ENCODE measurements at regions not wholly inside any gene's neighbourhood (a gene's known extent, or its start where the extent isn't known, plus 50 kb on each side); places are given as distances from the start of the nearest gene placed in this dataset.
"Not testable (repeated sequence)": the region's sequence is repeated elsewhere in the genome, so short reads cannot be mapped to it uniquely, and the experiment has no call there.

GRCh38 chr3:18982920-18983319 lies 165.4 kb upstream of the KCNH8 start:
- H4K5ac ChIP-seq (ENCODE audit: insufficient read length, low read depth, low read length), result no peak overlapping the region
- H3K27me3 ChIP-seq (ENCODE audit: insufficient read depth, low read length), result no peaks in the 10 kb centered on the region
- H3K27me3 Mint-ChIP-seq (ENCODE audit: low read depth), result no peaks in the 10 kb centered on the region; the same call in 1 of the 2 replicates
- H3K9me3 Mint-ChIP-seq, result peaks cover 0 to 3% of the 10 kb centered on the region in 2 experiments; a peak in 3 of 5 replicates
- no peak overlapping the region for H2AFZ ChIP-seq (ENCODE audit: low read length)
- H3K27ac ChIP-seq (ENCODE audit: insufficient read length, low read depth, low read length), result no peak overlapping the region
- H2BK120ac ChIP-seq (ENCODE audit: low read depth, low read length, poor library complexity, severe bottlenecking), result no peak overlapping the region
- no peaks in the 10 kb centered on the region for H3K4me1 ChIP-seq (ENCODE audit: insufficient read depth, low read length)
- H3K9ac ChIP-seq (ENCODE audit: extremely low read depth, insufficient read length, low read length), result no peak overlapping the region
- no peak overlapping the region for H2BK20ac ChIP-seq (ENCODE audit: low read depth, low read length, poor library complexity, severe bottlenecking)
- no peak for DNase-seq
- H3K56ac ChIP-seq (ENCODE audit: insufficient read length, low read depth, low read length), result no peak overlapping the region
- no peak overlapping the region for H2BK15ac ChIP-seq (ENCODE audit: low read depth, low read length)
- H3K4ac ChIP-seq (ENCODE audit: low read depth, low read length), result no peak overlapping the region
- no peaks in the 10 kb centered on the region for H3K9me3 ChIP-seq (ENCODE audit: control insufficient read depth, low read depth, low read length)
- no peak for TF ChIP-seq CTCF (conservative IDR thresholded peaks at IDR 0.05)
- WGBS (ENCODE audit: extremely low coverage, insufficient read length, low lambda C conversion rate), result no CpG with 5 or more reads among the region's 2 CpGs
- H3K23me2 ChIP-seq (ENCODE audit: insufficient read length, low read depth, low read length, poor library complexity, severe bottlenecking), result no peaks in the 10 kb centered on the region
- no peaks in the 10 kb centered on the region for H3K79me2 ChIP-seq (ENCODE audit: insufficient read depth, low read length)
- no peak overlapping the region for H3K23ac ChIP-seq (ENCODE audit: insufficient read length, low read depth, low read length)
- no peak overlapping the region for H3K14ac ChIP-seq (ENCODE audit: insufficient read depth, low read length)
- H4K8ac ChIP-seq (replicated peaks; ENCODE audit: insufficient read length, low read depth, low read length), result no peak overlapping the region
- no peaks in the 10 kb centered on the region for H4K20me1 ChIP-seq (ENCODE audit: control insufficient read depth, insufficient read depth, insufficient read length)
- no peak overlapping the region for H4K91ac ChIP-seq (ENCODE audit: insufficient read length, low read depth, low read length)
- no peak overlapping the region for H2BK5ac ChIP-seq (ENCODE audit: insufficient read length, low read length)
- no peak overlapping the region for H3T11ph ChIP-seq (ENCODE audit: low read length)
- no peak overlapping the region for H3K18ac ChIP-seq (ENCODE audit: insufficient read length, low read depth, low read length)
- H3K36me3 Mint-ChIP-seq (ENCODE audit: insufficient read depth in 1 of 3, low read depth in 3 of 3), result peaks cover 0 to 3% (median 0%) of the 10 kb centered on the region in 3 experiments; a peak in 1 of 7 replicates
- H3K27ac Mint-ChIP-seq, result peak overlapping the region in 1 of 3 experiments; percentile 74; a peak in 1 of 7 replicates
- H3K4me1 Mint-ChIP-seq, result peaks cover 12 to 20% of the 10 kb centered on the region in 2 experiments
- H3K4me2 ChIP-seq (ENCODE audit: insufficient read depth, insufficient read length, low read length), result no peak overlapping the region
- H3K79me1 ChIP-seq (ENCODE audit: insufficient read depth, low read depth, low read length, poor library complexity, severe bottlenecking), result no peaks in the 10 kb centered on the region
- H3K4me3 Mint-ChIP-seq, result no peak overlapping the region
- H2AK5ac ChIP-seq (ENCODE audit: insufficient read length, low read length), result no peak overlapping the region
- H2BK12ac ChIP-seq (ENCODE audit: insufficient read length, low read depth, low read length), result no peak overlapping the region

GRCh38 chr3:18976102-18976501 lies 172.2 kb upstream of the KCNH8 start:
- H3K56ac ChIP-seq (ENCODE audit: insufficient read length, low read depth, low read length); H3K79me2 ChIP-seq (ENCODE audit: insufficient read depth, low read length); H2AK5ac ChIP-seq (ENCODE audit: insufficient read length, low read length); H3K79me1 ChIP-seq (ENCODE audit: insufficient read depth, low read depth, low read length, poor library complexity, severe bottlenecking); H4K91ac ChIP-seq (ENCODE audit: insufficient read length, low read depth, low read length); H3K27me3 Mint-ChIP-seq (ENCODE audit: low read depth); H2BK5ac ChIP-seq (ENCODE audit: insufficient read length, low read length); H3T11ph ChIP-seq (ENCODE audit: low read length); H4K20me1 ChIP-seq (ENCODE audit: control insufficient read depth, insufficient read depth, insufficient read length); H3K23me2 ChIP-seq (ENCODE audit: insufficient read length, low read depth, low read length, poor library complexity, severe bottlenecking); H2AFZ ChIP-seq (ENCODE audit: low read length); H2BK15ac ChIP-seq (ENCODE audit: low read depth, low read length); H3K23ac ChIP-seq (ENCODE audit: insufficient read length, low read depth, low read length); H3K4ac ChIP-seq (ENCODE audit: low read depth, low read length); H3K4me1 ChIP-seq (ENCODE audit: insufficient read depth, low read length); H2BK20ac ChIP-seq (ENCODE audit: low read depth, low read length, poor library complexity, severe bottlenecking); H3K27me3 ChIP-seq (ENCODE audit: insufficient read depth, low read length); H2BK12ac ChIP-seq (ENCODE audit: insufficient read length, low read depth, low read length); H3K9me3 ChIP-seq (ENCODE audit: control insufficient read depth, low read depth, low read length); H2BK120ac ChIP-seq (ENCODE audit: low read depth, low read length, poor library complexity, severe bottlenecking); H3K27ac ChIP-seq (ENCODE audit: insufficient read length, low read depth, low read length); H4K8ac ChIP-seq (replicated peaks; ENCODE audit: insufficient read length, low read depth, low read length); DNase-seq: not testable (repeated sequence)
- H3K4me1 Mint-ChIP-seq, result peaks cover 21 to 24% of the 10 kb centered on the region in 2 experiments
- H3K4me2 ChIP-seq (ENCODE audit: insufficient read depth, insufficient read length, low read length), result peak overlapping the region; percentile 25
- H3K14ac ChIP-seq (ENCODE audit: insufficient read depth, low read length), result peak overlapping the region; percentile 91; the same call in 1 of the 2 replicates
- peak overlapping the region; percentile 76 for H4K5ac ChIP-seq (ENCODE audit: insufficient read length, low read depth, low read length)
- peak overlapping the region; percentile 54 for H3K9ac ChIP-seq (ENCODE audit: extremely low read depth, insufficient read length, low read length)
- H3K9me3 Mint-ChIP-seq, result peaks cover 9 to 14% of the 10 kb centered on the region in 2 experiments
- peak overlapping the region; percentile 34 to 98 (median 91); a peak in 5 of 7 replicates for H3K27ac Mint-ChIP-seq
- H3K18ac ChIP-seq (ENCODE audit: insufficient read length, low read depth, low read length), result peak overlapping the region; percentile 79
- peaks cover 5 to 22% (median 10%) of the 10 kb centered on the region in 3 experiments; a peak in 6 of 7 replicates for H3K36me3 Mint-ChIP-seq (ENCODE audit: insufficient read depth in 1 of 3, low read depth in 3 of 3)
- peak overlapping the region; percentile 38 to 68; a peak in 4 of 5 replicates for H3K4me3 Mint-ChIP-seq
- no CpG with 5 or more reads among the region's 17 CpGs for WGBS (ENCODE audit: extremely low coverage, insufficient read length, low lambda C conversion rate)
